Endothelial cell (in vitro differentiated cells): ENCODE measurements at regions not wholly inside any gene's neighbourhood (a gene's known extent, or its start where the extent isn't known, plus 50 kb on each side); places are given as distances from the start of the nearest gene placed in this dataset.
"Not testable (repeated sequence)": the region's sequence is repeated elsewhere in the genome, so short reads cannot be mapped to it uniquely, and the experiment has no call there.

ENCODE experiments used
- DNase-seq: peaks from one replicate; pipeline ENCODE4 v3.0.0; 2021; ENCODE audit warnings: low spot score
- H3K27ac Mint-ChIP-seq: one replicate; pipeline ENCODE4 v1.8.0; 2021; ENCODE audit warnings: mixed read lengths, inconsistent platforms; ENCODE audit not compliant: unreplicated experiment
- H3K27me3 Mint-ChIP-seq: one replicate; pipeline ENCODE4 v1.8.0; 2021; ENCODE audit warnings: mild to moderate bottlenecking, moderate library complexity, mixed read lengths, inconsistent platforms; ENCODE audit not compliant: unreplicated experiment
- H3K36me3 Mint-ChIP-seq: one replicate; pipeline ENCODE4 v1.8.0; 2021; ENCODE audit warnings: mild to moderate bottlenecking, low read depth, mixed read lengths, inconsistent platforms; ENCODE audit not compliant: unreplicated experiment
- H3K4me1 Mint-ChIP-seq: one replicate; pipeline ENCODE4 v1.8.0; 2021; ENCODE audit warnings: mild to moderate bottlenecking, mixed read lengths, inconsistent platforms; ENCODE audit not compliant: unreplicated experiment
- H3K4me3 Mint-ChIP-seq: one replicate; pipeline ENCODE4 v1.8.0; 2021; ENCODE audit warnings: mild to moderate bottlenecking, mixed read lengths, inconsistent platforms; ENCODE audit not compliant: unreplicated experiment
- H3K9me3 Mint-ChIP-seq: one replicate; pipeline ENCODE4 v1.8.0; 2021; ENCODE audit warnings: mixed read lengths, inconsistent platforms; ENCODE audit not compliant: unreplicated experiment
- TF ChIP-seq, protein P1 (sequence below): fragments of 200-600 bp; sonication (generic); IDR thresholded peaks from one replicate; pipeline ENCODE4 v1.5.0; 2021; ENCODE audit warnings: antibody characterized with exemption; ENCODE audit not compliant: unreplicated experiment

DNA sequence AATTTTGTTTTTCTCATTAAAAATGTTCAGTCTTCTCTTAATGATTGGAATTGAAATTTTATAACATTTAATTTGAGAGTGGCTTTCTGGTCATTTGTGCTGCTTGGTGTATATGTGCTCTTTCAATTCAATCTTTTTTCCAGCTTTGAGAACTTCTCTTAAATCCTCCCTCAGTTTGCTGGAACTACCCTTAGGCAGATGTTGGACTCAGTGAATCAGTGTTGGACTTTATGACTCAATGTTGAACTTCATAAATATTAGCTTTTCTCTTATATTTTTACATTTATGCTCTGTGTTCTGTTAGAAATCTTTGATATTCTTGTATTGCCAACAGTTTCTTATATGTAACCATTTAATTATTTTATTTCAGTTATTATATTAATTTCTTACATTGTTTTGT, 935.5 kb upstream of the FBXO33 start:
- Mint-ChIP-seq H3K36me3 (no peaks in the 10 kb centered on the region), H3K27me3 (no peaks in the 10 kb centered on the region), H3K9me3 (no peaks in the 10 kb centered on the region), H3K4me1 (no peaks in the 10 kb centered on the region), H3K4me3 (no peak overlapping the region), H3K27ac (no peak overlapping the region)
- TF ChIP-seq, protein P1, sequence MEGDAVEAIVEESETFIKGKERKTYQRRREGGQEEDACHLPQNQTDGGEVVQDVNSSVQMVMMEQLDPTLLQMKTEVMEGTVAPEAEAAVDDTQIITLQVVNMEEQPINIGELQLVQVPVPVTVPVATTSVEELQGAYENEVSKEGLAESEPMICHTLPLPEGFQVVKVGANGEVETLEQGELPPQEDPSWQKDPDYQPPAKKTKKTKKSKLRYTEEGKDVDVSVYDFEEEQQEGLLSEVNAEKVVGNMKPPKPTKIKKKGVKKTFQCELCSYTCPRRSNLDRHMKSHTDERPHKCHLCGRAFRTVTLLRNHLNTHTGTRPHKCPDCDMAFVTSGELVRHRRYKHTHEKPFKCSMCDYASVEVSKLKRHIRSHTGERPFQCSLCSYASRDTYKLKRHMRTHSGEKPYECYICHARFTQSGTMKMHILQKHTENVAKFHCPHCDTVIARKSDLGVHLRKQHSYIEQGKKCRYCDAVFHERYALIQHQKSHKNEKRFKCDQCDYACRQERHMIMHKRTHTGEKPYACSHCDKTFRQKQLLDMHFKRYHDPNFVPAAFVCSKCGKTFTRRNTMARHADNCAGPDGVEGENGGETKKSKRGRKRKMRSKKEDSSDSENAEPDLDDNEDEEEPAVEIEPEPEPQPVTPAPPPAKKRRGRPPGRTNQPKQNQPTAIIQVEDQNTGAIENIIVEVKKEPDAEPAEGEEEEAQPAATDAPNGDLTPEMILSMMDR = no peak
- no peak for DNase-seq

DNA sequence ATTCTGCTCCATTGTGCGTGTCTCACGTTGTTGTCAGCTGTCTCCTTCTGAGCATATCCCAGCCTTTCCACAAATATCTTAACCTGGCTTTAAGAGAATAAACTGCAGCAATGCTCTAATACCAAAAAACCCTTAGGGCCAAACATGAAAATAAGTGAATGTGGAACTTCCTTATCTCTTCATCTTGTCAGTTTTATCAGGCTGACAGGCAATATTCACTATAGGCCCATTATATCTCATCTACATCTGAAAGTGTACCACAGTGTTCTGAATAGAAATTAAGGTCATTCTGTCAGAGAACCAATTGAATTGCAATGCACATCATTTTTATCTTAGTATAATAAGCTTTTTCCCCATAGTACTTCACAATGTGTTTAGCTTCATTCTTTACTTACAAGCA, 933.1 kb upstream of the FBXO33 start:
- Mint-ChIP-seq H3K27me3 (no peaks in the 10 kb centered on the region), H3K36me3 (no peaks in the 10 kb centered on the region), H3K27ac (no peak overlapping the region), H3K4me1 (no peaks in the 10 kb centered on the region), H3K9me3 (no peaks in the 10 kb centered on the region), H3K4me3 (no peak overlapping the region)
- no peak for DNase-seq
- TF ChIP-seq, protein P1 = no peak

DNA sequence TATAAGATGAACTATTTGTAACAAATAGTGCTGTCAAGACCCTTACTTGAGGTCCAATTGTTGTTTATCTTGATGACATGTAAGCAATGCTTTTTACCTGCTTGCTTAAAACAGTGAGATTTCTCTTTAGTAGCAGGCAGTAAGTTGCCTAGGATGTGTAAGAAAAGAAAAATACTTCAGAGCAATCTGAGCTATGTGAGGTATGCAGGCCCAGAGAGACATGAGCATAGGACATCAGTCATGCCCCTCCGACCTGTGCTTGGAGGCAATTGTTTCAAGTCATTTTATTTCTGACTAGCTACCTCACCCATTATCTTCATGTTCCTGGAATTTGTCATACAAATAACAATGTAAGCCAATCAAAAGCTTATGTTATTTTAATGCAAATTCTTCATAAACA, 930.6 kb upstream of the FBXO33 start:
- H3K27me3 Mint-ChIP-seq = no peaks in the 10 kb centered on the region
- no peaks in the 10 kb centered on the region for H3K4me1 Mint-ChIP-seq
- H3K27ac Mint-ChIP-seq = no peak overlapping the region
- no peak for DNase-seq
- H3K36me3 Mint-ChIP-seq = no peaks in the 10 kb centered on the region
- H3K9me3 Mint-ChIP-seq = no peaks in the 10 kb centered on the region
- TF ChIP-seq, protein P1 = no peak
- H3K4me3 Mint-ChIP-seq = no peak overlapping the region

DNA sequence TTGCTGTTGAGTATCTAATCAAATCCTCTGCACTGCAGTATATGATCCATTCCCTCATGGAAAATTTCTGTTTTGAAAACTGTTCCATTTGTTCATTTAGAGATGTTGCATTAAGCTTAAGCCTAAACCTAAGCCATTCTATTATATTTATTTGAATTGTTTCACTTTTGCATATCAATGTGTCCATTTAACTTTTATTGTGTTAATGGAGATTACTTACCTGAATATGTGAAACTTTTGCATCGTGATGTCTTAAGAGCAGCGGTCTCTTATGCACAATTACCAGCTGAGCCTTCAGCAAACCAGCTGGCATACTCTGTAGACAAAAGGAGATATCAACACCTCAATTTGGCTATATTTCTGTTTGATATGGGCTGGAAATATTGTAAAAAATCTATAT, 922.5 kb upstream of the FBXO33 start:
- H3K27ac Mint-ChIP-seq = no peak overlapping the region
- H3K4me1 Mint-ChIP-seq = no peaks in the 10 kb centered on the region
- no peak overlapping the region for H3K4me3 Mint-ChIP-seq
- H3K9me3 Mint-ChIP-seq = no peaks in the 10 kb centered on the region
- no peaks in the 10 kb centered on the region for H3K27me3 Mint-ChIP-seq
- TF ChIP-seq, protein P1 = no peak
- no peak for DNase-seq
- no peaks in the 10 kb centered on the region for H3K36me3 Mint-ChIP-seq

DNA sequence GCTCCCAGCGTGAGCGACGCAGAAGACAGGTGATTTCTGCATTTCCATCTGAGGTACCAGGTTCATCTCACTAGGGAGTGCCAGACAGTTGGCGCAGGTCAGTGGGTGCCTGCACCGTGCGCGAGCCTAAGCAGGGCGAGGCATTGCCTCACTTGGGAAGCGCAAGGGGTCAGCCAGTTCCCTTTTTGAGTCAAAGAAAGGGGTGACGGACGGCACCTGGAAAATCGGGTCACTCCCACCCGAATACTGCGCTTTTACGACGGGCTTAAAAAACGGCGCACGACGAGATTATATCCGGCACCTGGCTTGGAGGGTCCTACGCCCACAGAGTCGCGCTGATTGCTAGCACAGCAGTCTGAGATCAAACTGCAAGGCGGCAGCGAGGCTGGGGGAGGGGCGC, 915.9 kb upstream of the FBXO33 start:
- H3K9me3 Mint-ChIP-seq, H3K27ac Mint-ChIP-seq, H3K4me1 Mint-ChIP-seq: not testable (repeated sequence)

DNA sequence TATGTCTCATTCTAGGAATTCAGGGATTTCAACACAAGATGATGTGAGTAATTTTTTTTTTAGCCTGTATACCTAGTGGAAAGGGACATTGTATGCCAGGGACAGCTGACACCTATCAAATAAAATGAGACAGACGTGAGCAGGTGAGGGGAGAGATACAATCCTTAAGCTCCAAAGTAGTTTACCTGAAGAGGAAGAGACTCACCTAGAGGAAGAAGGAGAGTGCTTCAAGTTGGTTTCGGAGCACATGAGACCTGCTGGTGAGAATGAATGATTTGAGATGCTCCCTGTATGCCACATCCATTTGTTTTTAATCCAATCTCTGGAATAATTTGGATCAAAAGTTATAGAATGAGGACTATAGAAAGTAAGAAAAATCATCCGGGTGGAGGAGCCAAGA, 915.4 kb upstream of the FBXO33 start:
- Mint-ChIP-seq H3K36me3 (no peaks in the 10 kb centered on the region), H3K4me1 (no peaks in the 10 kb centered on the region), H3K9me3 (no peaks in the 10 kb centered on the region), H3K27me3 (no peaks in the 10 kb centered on the region), H3K27ac (no peak overlapping the region), H3K4me3 (peak overlapping the region; percentile 78)
- no peak for DNase-seq
- TF ChIP-seq, protein P1 = no peak

More for the DNA sequence above, 915.9 kb upstream of the FBXO33 start:
- H3K4me3 Mint-ChIP-seq = peak overlapping the region; percentile 78
- not testable (repeated sequence) for DNase-seq, H3K36me3 Mint-ChIP-seq, H3K27me3 Mint-ChIP-seq
